Osteoblast (primary cell): ENCODE measurements at regions not wholly inside any gene's neighbourhood (a gene's known extent, or its start where the extent isn't known, plus 50 kb on each side); places are given as distances from the start of the nearest gene placed in this dataset.
A peak's percentile ranks its signal among the peaks of the same experiment; 100 is the strongest.

ENCODE experiments used
- DNase-seq: peaks from one replicate; pipeline ENCODE4 v3.0.0; 2011; ENCODE audit warnings: low spot score, mixed read lengths; ENCODE audit not compliant: insufficient read length; ENCODE audit errors: missing footprints
- H2AFZ ChIP-seq: 2 replicates; pipeline ENCODE4 v1.6.0; 2011; ENCODE audit warnings: mild to moderate bottlenecking, low read length
- H3K27ac ChIP-seq: 2 replicates; pipeline ENCODE4 v1.5.1; 2011; ENCODE audit warnings: mild to moderate bottlenecking, low read depth, low read length, moderate library complexity
- H3K27me3 ChIP-seq: 2 replicates; pipeline ENCODE4 v1.6.0; 2012; ENCODE audit warnings: mild to moderate bottlenecking, control low read depth, inconsistent platforms, low read length, moderate library complexity; ENCODE audit not compliant: insufficient read depth
- H3K36me3 ChIP-seq: 2 replicates; pipeline ENCODE4 v1.5.1; 2011; ENCODE audit warnings: mild to moderate bottlenecking, low read length, control low read depth, moderate library complexity; ENCODE audit not compliant: insufficient read depth
- H3K4me1 ChIP-seq: 2 replicates; pipeline ENCODE4 v1.5.1; 2011; ENCODE audit warnings: mild to moderate bottlenecking, low read length, control low read depth, moderate library complexity; ENCODE audit not compliant: insufficient read depth
- H3K4me2 ChIP-seq: 2 replicates; pipeline ENCODE4 v1.6.0; 2011; ENCODE audit warnings: mild to moderate bottlenecking, low read length; ENCODE audit not compliant: insufficient read depth
- H3K4me3 ChIP-seq: fragments of 200-600 bp; sonication (generic); 3 replicates; pipeline ENCODE4 v1.5.1; 2012; ENCODE audit warnings: mild to moderate bottlenecking, low read length, inconsistent platforms; ENCODE audit not compliant: insufficient read depth
- H3K79me2 ChIP-seq: 2 replicates; pipeline ENCODE4 v1.6.0; 2012; ENCODE audit warnings: mild to moderate bottlenecking, low read length, control low read depth, inconsistent platforms; ENCODE audit not compliant: insufficient read depth
- H3K9me3 ChIP-seq: 2 replicates; pipeline ENCODE4 v1.5.1; 2011; ENCODE audit warnings: low read depth, low read length, control low read depth
- H4K20me1 ChIP-seq: 2 replicates; pipeline ENCODE4 v1.6.0; 2012; ENCODE audit warnings: mild to moderate bottlenecking, low read length, control low read depth; ENCODE audit not compliant: insufficient read depth
- CTCF ChIP-seq: IDR thresholded peaks from 2 replicates; pipeline ENCODE4 v1.5.1; 2011; ENCODE audit warnings: mild to moderate bottlenecking, low read depth, low read length, moderate library complexity; ENCODE audit errors: extremely low read depth

DNA sequence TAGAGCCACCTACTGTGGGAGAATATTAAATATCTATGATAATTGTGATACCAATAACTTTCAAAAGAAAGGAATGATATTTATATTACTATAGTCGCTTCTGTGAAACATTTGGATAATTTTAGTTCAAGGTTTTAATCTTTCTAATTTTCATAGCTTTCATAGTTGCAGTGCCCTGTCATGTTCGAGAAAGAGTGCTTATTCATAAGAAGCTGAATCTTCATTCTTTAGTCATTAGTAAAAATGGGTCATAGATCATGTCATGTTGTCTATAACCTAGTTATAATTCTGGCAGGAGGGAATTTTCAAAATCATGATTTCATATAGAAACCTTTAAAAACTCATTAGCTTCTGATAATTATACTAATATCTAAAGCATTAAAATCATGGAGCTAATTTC, 685.6 kb downstream of the CETN3 start:
- no peak for DNase-seq
- H3K4me1 ChIP-seq = peaks cover 17% of the 10 kb centered on the region
- no peaks in the 10 kb centered on the region for H3K27me3 ChIP-seq
- no peaks in the 10 kb centered on the region for H4K20me1 ChIP-seq
- peak overlapping the region; percentile 19 for H3K4me2 ChIP-seq
- no peaks in the 10 kb centered on the region for H3K36me3 ChIP-seq
- H3K4me3 ChIP-seq = no peak overlapping the region
- H3K27ac ChIP-seq = no peak overlapping the region
- H2AFZ ChIP-seq = no peak overlapping the region
- no peaks in the 10 kb centered on the region for H3K9me3 ChIP-seq
- TF ChIP-seq CTCF = no peak
- no peaks in the 10 kb centered on the region for H3K79me2 ChIP-seq

- Histone ChIP-seq H3K79me2 (no peaks in the 10 kb centered on the region), H3K4me1 (peaks cover 10% of the 10 kb centered on the region), H3K9me3 (no peaks in the 10 kb centered on the region), H3K27me3 (no peaks in the 10 kb centered on the region), H2AFZ (no peak overlapping the region), H3K27ac (no peak overlapping the region), H4K20me1 (no peaks in the 10 kb centered on the region), H3K4me3 (no peak overlapping the region), H3K4me2 (no peak overlapping the region), H3K36me3 (no peaks in the 10 kb centered on the region)
- no peak for TF ChIP-seq CTCF
- no peak for DNase-seq
Observed at GRCh38 chr5:89722538-89722937, 687.0 kb downstream of the CETN3 start.

DNA sequence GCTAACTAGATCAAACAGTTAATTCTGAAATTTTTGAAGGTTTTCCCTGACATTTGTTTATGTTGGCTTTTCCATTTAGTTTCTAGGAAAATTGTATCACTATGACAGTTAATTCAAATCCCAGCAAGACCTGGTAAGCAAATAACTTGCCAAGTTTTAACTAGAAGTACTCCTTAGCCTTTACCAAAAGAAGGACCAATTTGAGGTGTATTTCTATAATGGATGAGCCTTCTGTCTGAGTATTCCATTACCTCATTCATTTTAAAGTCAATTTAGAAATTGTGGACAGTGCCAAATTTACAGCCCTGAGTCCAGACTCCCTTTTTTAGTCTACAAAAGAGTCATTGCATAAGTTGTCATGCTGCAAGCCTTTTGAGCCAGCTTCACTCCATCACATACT, 687.6 kb downstream of the CETN3 start:
- Histone ChIP-seq H3K27me3 (no peaks in the 10 kb centered on the region), H3K4me2 (no peak overlapping the region), H3K79me2 (no peaks in the 10 kb centered on the region), H3K9me3 (no peaks in the 10 kb centered on the region), H3K4me3 (no peak overlapping the region), H3K36me3 (no peaks in the 10 kb centered on the region), H4K20me1 (no peaks in the 10 kb centered on the region), H3K4me1 (peaks cover 10% of the 10 kb centered on the region), H3K27ac (no peak overlapping the region), H2AFZ (no peak overlapping the region)
- TF ChIP-seq CTCF = no peak
- no peak for DNase-seq

GRCh38 chr5:89721353-89721752, 688.2 kb downstream of the CETN3 start:
- H3K27ac ChIP-seq = no peak overlapping the region
- no peaks in the 10 kb centered on the region for H4K20me1 ChIP-seq
- H3K4me3 ChIP-seq = no peak overlapping the region
- DNase-seq = no peak
- no peaks in the 10 kb centered on the region for H3K36me3 ChIP-seq
- H3K4me2 ChIP-seq = no peak overlapping the region
- peaks cover 10% of the 10 kb centered on the region for H3K4me1 ChIP-seq
- H3K27me3 ChIP-seq = no peaks in the 10 kb centered on the region
- no peaks in the 10 kb centered on the region for H3K79me2 ChIP-seq
- no peaks in the 10 kb centered on the region for H3K9me3 ChIP-seq
- TF ChIP-seq CTCF = no peak
- no peak overlapping the region for H2AFZ ChIP-seq
